PC-3 (cell line): ENCODE measurements at regions not wholly inside any gene's neighbourhood (a gene's known extent, or its start where the extent isn't known, plus 50 kb on each side); places are given as distances from the start of the nearest gene placed in this dataset.

Experiments used
- CTCF ChIP-seq: fragments of 300-600 bp; sonication (generic); conservative IDR thresholded peaks from 2 replicates; pipeline ENCODE4 v1.5.1; 2017; ENCODE audit warnings: antibody characterized with exemption, low read depth, mild to moderate bottlenecking, low read length
- EZH2 ChIP-seq: fragments of 300-600 bp; sonication (generic); IDR thresholded peaks from one replicate; pipeline ENCODE4 v1.6.1; 2017; ENCODE audit warnings: antibody characterized with exemption, mild to moderate bottlenecking, low read length; ENCODE audit not compliant: unreplicated experiment
- EZH2phosphoT487 ChIP-seq: fragments of 300-600 bp; sonication (generic); IDR thresholded peaks from 2 replicates; pipeline ENCODE4 v1.6.1; 2018; ENCODE audit warnings: mild to moderate bottlenecking, antibody characterized with exemption, low read length, borderline replicate concordance

- TF ChIP-seq CTCF (no peak), EZH2 (no peak), EZH2phosphoT487 (no peak)
These were observed 83.0 kb upstream of the FAM180A start for GRCh38 chr7:135831455-135832195.
